SK-N-SH (cell line): ENCODE measurements at regions not wholly inside any gene's neighbourhood (a gene's known extent, or its start where the extent isn't known, plus 50 kb on each side); places are given as distances from the start of the nearest gene placed in this dataset.

ENCODE experiments used
- CTCF ChIA-PET: fragments of 300-600, 350-600 bp; formaldehyde crosslinking; extraction: SDS; loops from one replicate; lab custom pipeline; 2021; lab: Yijun Ruan, JAX
- POLR2A ChIA-PET: fragments of 350-600 bp; sonication (Branson Sonifier 250); formaldehyde crosslinking; extraction: SDS; loops from one replicate; lab custom pipeline; 2020; ENCODE audit warnings: antibody characterized with exemption, inconsistent platforms; lab: Yijun Ruan, JAX
- DNase-seq: peaks from one replicate; pipeline ENCODE4 v3.0.0; 2012
- H2AFZ ChIP-seq: fragments of 200-600 bp; sonication (generic); 2 replicates; pipeline ENCODE4 v1.8.1; 2016; ENCODE audit warnings: antibody characterized with exemption, mild to moderate bottlenecking, low read depth
- H3F3A ChIP-seq: fragments of 200-600 bp; sonication (generic); replicated peaks from 2 replicates; pipeline ENCODE3; 2016; ENCODE audit warnings: antibody characterized with exemption, mild to moderate bottlenecking; ENCODE audit not compliant: insufficient read depth
- H3K27ac ChIP-seq, 2 experiments: fragments of 200-500 bp in 1 of 2; fragments of 200-600 bp in 1 of 2; sonication (Bioruptor generic) in 1 of 2; sonication (generic), shearing (Covaris generic) in 1 of 2; 2 replicates each; pipeline versions ENCODE4 v1.5.1 to v1.6.1; 2014 to 2016; ENCODE audit warnings: low read depth in 2 of 2, inconsistent platforms in 1 of 2, low read length in 1 of 2, mild to moderate bottlenecking in 1 of 2, mixed read lengths in 1 of 2
- H3K27me3 ChIP-seq: fragments of 200-600 bp; sonication (generic), shearing (Covaris generic); 2 replicates; pipeline ENCODE4 v1.6.1; 2016; ENCODE audit warnings: mixed run types; ENCODE audit not compliant: insufficient read depth
- H3K36me3 ChIP-seq, 2 experiments: fragments of 200-500 bp in 1 of 2; fragments of 200-600 bp in 1 of 2; sonication (Bioruptor generic) in 1 of 2; sonication (generic) in 1 of 2; replicated peaks in 1 of 2; 2 replicates each; pipeline versions ENCODE3 to v1.5.1; 2014 to 2016; ENCODE audit warnings: low read length in 1 of 2, mild to moderate bottlenecking in 1 of 2; ENCODE audit not compliant: insufficient read depth in 2 of 2, control insufficient read depth in 1 of 2
- H3K4me1 ChIP-seq, 2 experiments: fragments of 200-500 bp in 1 of 2; fragments of 200-600 bp in 1 of 2; sonication (Bioruptor generic) in 1 of 2; sonication (generic), shearing (Covaris generic) in 1 of 2; 2 replicates each; pipeline versions ENCODE4 v1.5.1 to v1.6.1; 2014 to 2016; ENCODE audit warnings: low read depth in 1 of 2, low read length in 1 of 2, mixed run types in 1 of 2; ENCODE audit not compliant: insufficient read depth in 2 of 2, control insufficient read depth in 1 of 2
- H3K4me2 ChIP-seq: fragments of 200-600 bp; sonication (generic), shearing (Covaris generic); 2 replicates; pipeline ENCODE4 v1.6.1; 2017; ENCODE audit warnings: mixed run types
- H3K4me3 ChIP-seq, 2 experiments: fragments of 200-500 bp in 1 of 2; fragments of 200-600 bp in 1 of 2; sonication (Bioruptor generic) in 1 of 2; sonication (generic), shearing (Covaris generic) in 1 of 2; 2 replicates each; pipeline versions ENCODE4 v1.5.1 to v1.8.1; 2014 to 2016; ENCODE audit warnings: low read depth in 2 of 2, inconsistent platforms in 1 of 2, low read length in 1 of 2, mild to moderate bottlenecking in 1 of 2, mixed read lengths in 1 of 2, moderate library complexity in 1 of 2
- H3K79me2 ChIP-seq: fragments of 200-600 bp; sonication (generic); 2 replicates; pipeline ENCODE4 v1.8.1; 2017; ENCODE audit warnings: mild to moderate bottlenecking; ENCODE audit not compliant: insufficient read depth
- H3K9ac ChIP-seq: fragments of 200-600 bp; sonication (generic); 2 replicates; pipeline ENCODE4 v1.6.1; 2017; ENCODE audit warnings: mixed run types
- H3K9me2 ChIP-seq: fragments of 200-600 bp; sonication (generic); 2 replicates; pipeline ENCODE4 v1.6.1; 2017; ENCODE audit warnings: mixed run types
- H3K9me3 ChIP-seq: fragments of 200-600 bp; sonication (generic); 2 replicates; pipeline ENCODE4 v1.6.1; 2017; ENCODE audit warnings: mixed run types, mild to moderate bottlenecking, moderate library complexity
- H4K20me1 ChIP-seq: fragments of 200-600 bp; sonication (generic); 2 replicates; pipeline ENCODE4 v1.6.1; 2017; ENCODE audit warnings: mild to moderate bottlenecking, mixed run types; ENCODE audit not compliant: insufficient read depth
- CHD2 ChIP-seq: fragments of 150-350 bp; IDR thresholded peaks from 2 replicates; pipeline ENCODE4 v1.6.1; 2018; ENCODE audit warnings: low read length; ENCODE audit not compliant: partially characterized antibody
- ELF1 ChIP-seq: IDR thresholded peaks from 2 replicates; pipeline ENCODE4 v1.4.0; 2012
- FOSL2 ChIP-seq: IDR thresholded peaks from 2 replicates; pipeline ENCODE4 v1.4.0; 2012; ENCODE audit warnings: low read depth, mild to moderate bottlenecking, moderate library complexity, borderline replicate concordance
- GATA2 ChIP-seq: sonication (generic); formaldehyde crosslinking; IDR thresholded peaks from 2 replicates; pipeline ENCODE4 v1.5.0; 2020; ENCODE audit warnings: mild to moderate bottlenecking, missing genetic modification reagents
- JUND ChIP-seq: IDR thresholded peaks from 2 replicates; pipeline ENCODE4 v1.4.0; 2012
- MEF2A ChIP-seq: IDR thresholded peaks from 2 replicates; pipeline ENCODE4 v1.4.0; 2012; ENCODE audit warnings: low read depth, borderline replicate concordance
- MXI1 ChIP-seq: IDR thresholded peaks from 2 replicates; pipeline ENCODE4 v1.6.1; 2012; ENCODE audit warnings: mild to moderate bottlenecking, low read depth, low read length, improper control_type of control experiment
- NFIC ChIP-seq: IDR thresholded peaks from 2 replicates; pipeline ENCODE4 v1.4.0; 2012; ENCODE audit warnings: borderline replicate concordance
- POLR2AphosphoS5 ChIP-seq: IDR thresholded peaks from 2 replicates; pipeline ENCODE4 v1.6.1; 2012; ENCODE audit warnings: low read depth, low read length
- RAD21 ChIP-seq: IDR thresholded peaks from 2 replicates; pipeline ENCODE4 v1.6.1; 2012; ENCODE audit warnings: mild to moderate bottlenecking, low read length
- RCOR1 ChIP-seq: fragments of 150-350 bp; IDR thresholded peaks from 2 replicates; pipeline ENCODE4 v1.6.1; 2017; ENCODE audit warnings: antibody characterized with exemption, low read length
- RFX5 ChIP-seq: IDR thresholded peaks from 2 replicates; pipeline ENCODE4 v1.6.1; 2012; ENCODE audit warnings: mild to moderate bottlenecking, improper control_type of control experiment, low read length
- RXRA ChIP-seq: IDR thresholded peaks from 2 replicates; pipeline ENCODE4 v1.4.0; 2012; ENCODE audit warnings: low read depth, mild to moderate bottlenecking, borderline replicate concordance
- SMC3 ChIP-seq: IDR thresholded peaks from 2 replicates; pipeline ENCODE4 v1.6.1; 2012; ENCODE audit warnings: low read depth, low read length, improper control_type of control experiment
- TAF1 ChIP-seq: IDR thresholded peaks from 2 replicates; pipeline ENCODE4 v1.6.1; 2012; ENCODE audit warnings: low read depth, mild to moderate bottlenecking, low read length, moderate library complexity, borderline replicate concordance
- TCF12 ChIP-seq: IDR thresholded peaks from 2 replicates; pipeline ENCODE4 v1.4.0; 2012
- ZBTB33 ChIP-seq: IDR thresholded peaks from 2 replicates; pipeline ENCODE4 v1.4.0; 2012; ENCODE audit warnings: low read depth, borderline replicate concordance
- WGBS: methylation state at CpG from one replicate; pipeline ENCODE4 v1.1.6; 2017; ENCODE audit warnings: low lambda C conversion rate; 5-methylcytosine and 5-hydroxymethylcytosine counted together
- TF ChIP-seq, protein P1 (sequence below): fragments of 200-600 bp; sonication (generic); IDR thresholded peaks from 2 replicates; pipeline ENCODE4 v1.6.1; 2017; ENCODE audit warnings: antibody characterized with exemption, mild to moderate bottlenecking, moderate library complexity
- TF ChIP-seq, protein P2 (sequence below): IDR thresholded peaks from 2 replicates; pipeline ENCODE4 v1.4.0; 2012; ENCODE audit warnings: low read depth

GRCh38 chr7:49398746-49399145 is 374.7 kb upstream of the VWC2 start:
- Histone ChIP-seq H3K36me3 (no peaks in the 10 kb centered on the region), H3K9me3 (no peaks in the 10 kb centered on the region), H3K9ac (no peak overlapping the region), H4K20me1 (no peaks in the 10 kb centered on the region), H3K4me2 (no peak overlapping the region), H3K9me2 (no peaks in the 10 kb centered on the region), H3F3A (no peaks in the 10 kb centered on the region), H3K27ac (no peak overlapping the region), H3K4me3 (no peak overlapping the region), H3K79me2 (no peaks in the 10 kb centered on the region), H3K27me3 (no peaks in the 10 kb centered on the region), H2AFZ (no peak overlapping the region), H3K4me1 (no peaks in the 10 kb centered on the region)
- TF ChIP-seq, protein P1, sequence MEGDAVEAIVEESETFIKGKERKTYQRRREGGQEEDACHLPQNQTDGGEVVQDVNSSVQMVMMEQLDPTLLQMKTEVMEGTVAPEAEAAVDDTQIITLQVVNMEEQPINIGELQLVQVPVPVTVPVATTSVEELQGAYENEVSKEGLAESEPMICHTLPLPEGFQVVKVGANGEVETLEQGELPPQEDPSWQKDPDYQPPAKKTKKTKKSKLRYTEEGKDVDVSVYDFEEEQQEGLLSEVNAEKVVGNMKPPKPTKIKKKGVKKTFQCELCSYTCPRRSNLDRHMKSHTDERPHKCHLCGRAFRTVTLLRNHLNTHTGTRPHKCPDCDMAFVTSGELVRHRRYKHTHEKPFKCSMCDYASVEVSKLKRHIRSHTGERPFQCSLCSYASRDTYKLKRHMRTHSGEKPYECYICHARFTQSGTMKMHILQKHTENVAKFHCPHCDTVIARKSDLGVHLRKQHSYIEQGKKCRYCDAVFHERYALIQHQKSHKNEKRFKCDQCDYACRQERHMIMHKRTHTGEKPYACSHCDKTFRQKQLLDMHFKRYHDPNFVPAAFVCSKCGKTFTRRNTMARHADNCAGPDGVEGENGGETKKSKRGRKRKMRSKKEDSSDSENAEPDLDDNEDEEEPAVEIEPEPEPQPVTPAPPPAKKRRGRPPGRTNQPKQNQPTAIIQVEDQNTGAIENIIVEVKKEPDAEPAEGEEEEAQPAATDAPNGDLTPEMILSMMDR: no peak
- TF ChIP-seq NFIC (no peak), RCOR1 (no peak), JUND (0 out of 2 replicates have a peak, but pooled peaks have one; percentile 8), MEF2A (no peak), TAF1 (no peak), TCF12 (peak; percentile 40; the same call in 1 of the 2 replicates), FOSL2 (no peak), RXRA (no peak), GATA2 (CRISPR knock-in tag) (no peak)
- ChIA-PET CTCF (interaction anchor here (0.7 kb wide), 1 partner anchor 55 kb away, joined by 3 read pairs; no protein-coding TSS in a partner anchor), POLR2A (no interaction called here)
- 1% methylated on average over 3 of the region's 3 CpGs for WGBS
- DNase-seq: no peak

- no peaks in the 10 kb centered on the region for H3K79me2 ChIP-seq
- H2AFZ ChIP-seq: no peak overlapping the region
- no peak overlapping the region for H3K9ac ChIP-seq
- no peaks in the 10 kb centered on the region for H3K36me3 ChIP-seq
- H3K4me1 ChIP-seq: no peaks in the 10 kb centered on the region
- WGBS: under 1% methylated on average over 4 of the region's 4 CpGs
- H3K27ac ChIP-seq: no peak overlapping the region
- TF ChIP-seq TCF12 (no peak), RXRA (no peak)
- no peak for DNase-seq
- ChIA-PET POLR2A (no interaction called here), CTCF (no interaction called here)
- no peaks in the 10 kb centered on the region for H3K27me3 ChIP-seq
- H3K4me2 ChIP-seq: no peak overlapping the region
- H3K4me3 ChIP-seq: no peak overlapping the region
- no peaks in the 10 kb centered on the region for H3K9me2 ChIP-seq
- no peaks in the 10 kb centered on the region for H3F3A ChIP-seq
- H3K9me3 ChIP-seq: no peaks in the 10 kb centered on the region
- H4K20me1 ChIP-seq: no peaks in the 10 kb centered on the region
Observed at GRCh38 chr7:49400891-49401550, 372.4 kb upstream of the VWC2 start.

GRCh38 chr7:49403844-49404243 is 369.6 kb upstream of the VWC2 start:
- Histone ChIP-seq H3K27ac (no peak overlapping the region), H3K4me1 (no peaks in the 10 kb centered on the region), H3K36me3 (no peaks in the 10 kb centered on the region), H3K27me3 (no peaks in the 10 kb centered on the region), H4K20me1 (no peaks in the 10 kb centered on the region), H3K4me3 (no peak overlapping the region), H3K9me3 (no peaks in the 10 kb centered on the region), H3F3A (no peaks in the 10 kb centered on the region), H2AFZ (no peak overlapping the region), H3K9me2 (no peaks in the 10 kb centered on the region), H3K79me2 (no peaks in the 10 kb centered on the region), H3K9ac (no peak overlapping the region), H3K4me2 (no peak overlapping the region)
- no peak for TF ChIP-seq ELF1
- TF ChIP-seq NFIC: no peak
- TF ChIP-seq JUND: no peak
- no peak for TF ChIP-seq RXRA
- no peak for TF ChIP-seq ZBTB33
- TF ChIP-seq MXI1: no peak
- TF ChIP-seq POLR2AphosphoS5: no peak
- TF ChIP-seq GATA2 (CRISPR knock-in tag): no peak
- no peak for TF ChIP-seq CHD2
- TF ChIP-seq SMC3: no peak
- no peak for TF ChIP-seq RFX5
- TF ChIP-seq, protein P2, sequence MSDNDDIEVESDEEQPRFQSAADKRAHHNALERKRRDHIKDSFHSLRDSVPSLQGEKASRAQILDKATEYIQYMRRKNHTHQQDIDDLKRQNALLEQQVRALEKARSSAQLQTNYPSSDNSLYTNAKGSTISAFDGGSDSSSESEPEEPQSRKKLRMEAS: no peak
- no peak for TF ChIP-seq FOSL2
- TF ChIP-seq TCF12: no peak
- TF ChIP-seq RAD21: no peak
- DNase-seq: no peak
- POLR2A ChIA-PET: no interaction called here
- CTCF ChIA-PET: no interaction called here
- 5% methylated on average over 2 of the region's 2 CpGs for WGBS
